GM21390 (cell line): ENCODE measurements at regions not wholly inside any gene's neighbourhood (a gene's known extent, or its start where the extent isn't known, plus 50 kb on each side); places are given as distances from the start of the nearest gene placed in this dataset.
"Not testable (repeated sequence)": the region's sequence is repeated elsewhere in the genome, so short reads cannot be mapped to it uniquely, and the experiment has no call there.

Source experiments
- ATAC-seq: cut with Tn5 transposase; IDR thresholded peaks from one replicate; pipeline ENCODE4 v1.9.1; 2021; ENCODE audit not compliant: unreplicated experiment

GRCh38 chr6:134416418-134417154 is 98.7 kb upstream of the SGK1 start:
- ATAC-seq: no peak

GRCh38 chr6:134415656-134416055 is 97.7 kb upstream of the SGK1 start:
- no peak for ATAC-seq

- ATAC-seq: no peak
Observed at GRCh38 chr6:134415194-134415593, 97.3 kb upstream of the SGK1 start.

GRCh38 chr6:134414793-134415192 is 96.9 kb upstream of the SGK1 start:
- no peak for ATAC-seq

GRCh38 chr6:134413241-134413643 is 95.3 kb upstream of the SGK1 start:
- ATAC-seq: no peak

- no peak for ATAC-seq
Observed at GRCh38 chr6:134410541-134410940, 92.6 kb upstream of the SGK1 start.

GRCh38 chr6:134407791-134408190 is 89.9 kb upstream of the SGK1 start:
- no peak for ATAC-seq

GRCh38 chr6:134406311-134406710 is 88.4 kb upstream of the SGK1 start:
- ATAC-seq: no peak

- ATAC-seq: no peak
Observed at GRCh38 chr6:134405386-134406087, 87.6 kb upstream of the SGK1 start.

- ATAC-seq: not testable (repeated sequence)
Observed at GRCh38 chr6:134403312-134403711, 85.4 kb upstream of the SGK1 start.

- no peak for ATAC-seq
Observed at GRCh38 chr6:134402372-134402984, 84.6 kb upstream of the SGK1 start.

- no peak for ATAC-seq
Observed at GRCh38 chr6:134400941-134401340, 83.0 kb upstream of the SGK1 start.

GRCh38 chr6:134398453-134398852 is 80.5 kb upstream of the SGK1 start:
- ATAC-seq: no peak

GRCh38 chr6:134397676-134398075 is 79.8 kb upstream of the SGK1 start:
- no peak for ATAC-seq

GRCh38 chr6:134394905-134395304 is 77.0 kb upstream of the SGK1 start:
- ATAC-seq: no peak

- no peak for ATAC-seq
Observed at GRCh38 chr6:134394208-134394607, 76.3 kb upstream of the SGK1 start.

GRCh38 chr6:134391205-134391604 is 73.3 kb upstream of the SGK1 start:
- no peak for ATAC-seq

- no peak for ATAC-seq
Observed at GRCh38 chr6:134389658-134390057, 71.7 kb upstream of the SGK1 start.

GRCh38 chr6:134389129-134389528 is 71.2 kb upstream of the SGK1 start:
- no peak for ATAC-seq

- not testable (repeated sequence) for ATAC-seq
Observed at GRCh38 chr6:134386482-134386881, 68.6 kb upstream of the SGK1 start.

GRCh38 chr6:134381959-134382358 is 64.0 kb upstream of the SGK1 start:
- ATAC-seq: no peak

GRCh38 chr6:134379599-134379998 is 61.7 kb upstream of the SGK1 start:
- ATAC-seq: no peak
